ENCODE measurements at regions not wholly inside any gene's neighbourhood (a gene's known extent, or its start where the extent isn't known, plus 50 kb on each side); places are given as distances from the start of the nearest gene placed in this dataset.
"Not testable (repeated sequence)": the region's sequence is repeated elsewhere in the genome, so short reads cannot be mapped to it uniquely, and the experiment has no call there.

- not testable (repeated sequence) for TF ChIP-seq CTCF, POLR2AphosphoS5, EP300 (IDR thresholded peaks at IDR 0.05)
These were observed 325.4 kb downstream of the SPATA31A1 start for GRCh38 chr9:39680694-39681401.

Data from upper lobe of left lung (tissue), 4 donors.